Tibial artery (tissue), 4 donors: ENCODE measurements at regions not wholly inside any gene's neighbourhood (a gene's known extent, or its start where the extent isn't known, plus 50 kb on each side); places are given as distances from the start of the nearest gene placed in this dataset.

ENCODE experiments used
- DNase-seq, 2 donors: peaks; one replicate each; pipeline ENCODE4 v3.0.0-alpha.2; 2019
- H3K27ac ChIP-seq, 2 donors: fragments of 200-600 bp; sonication (generic) in 1 of 2; 1 replicate in 1 of 2; 2 replicates in 1 of 2; pipeline ENCODE4 v1.5.1; 2018 to 2019; ENCODE audit warnings: mild to moderate bottlenecking in 1 of 2
- H3K27me3 ChIP-seq, 2 donors: fragments of 200-600 bp; sonication (generic) in 1 of 2; one replicate each; pipeline versions ENCODE4 v1.5.1 to v1.6.0; 2016 to 2019
- H3K36me3 ChIP-seq, 3 donors: fragments of 200-600 bp; sonication (generic) in 2 of 3; one replicate each; pipeline ENCODE4 v1.5.1; 2016 to 2019; ENCODE audit warnings: mild to moderate bottlenecking in 2 of 3
- H3K4me1 ChIP-seq, 4 donors: fragments of 200-600 bp; sonication (generic) in 2 of 4; 1 replicate in 3 of 4; 2 replicates in 1 of 4; pipeline ENCODE4 v1.5.1; 2016 to 2019
- H3K4me3 ChIP-seq, 2 donors: fragments of 200-600 bp; sonication (generic) in 1 of 2; 1 replicate in 1 of 2; 2 replicates in 1 of 2; pipeline ENCODE4 v1.5.1; 2018 to 2019; ENCODE audit warnings: mild to moderate bottlenecking in 2 of 2
- H3K9me3 ChIP-seq, 3 donors: fragments of 200-600 bp; sonication (generic) in 1 of 3; one replicate each; pipeline ENCODE4 v1.5.1; 2016 to 2019
- CTCF ChIP-seq, 2 experiments: fragments of 200-600 bp in 1 of 2; fragments of 450-650 bp in 1 of 2; IDR thresholded peaks; one replicate each; pipeline ENCODE4 v1.5.1; 2017 to 2019; ENCODE audit warnings: antibody characterized with exemption in 2 of 2, mild to moderate bottlenecking in 1 of 2, moderate library complexity in 1 of 2
- intact Hi-C: fragments of 100-400 bp; cut with DNase I; formaldehyde crosslinking; loops from one replicate; pipeline ENCODE4 v1.15.0; 2023; ENCODE audit warnings: low total_unique reads

DNA sequence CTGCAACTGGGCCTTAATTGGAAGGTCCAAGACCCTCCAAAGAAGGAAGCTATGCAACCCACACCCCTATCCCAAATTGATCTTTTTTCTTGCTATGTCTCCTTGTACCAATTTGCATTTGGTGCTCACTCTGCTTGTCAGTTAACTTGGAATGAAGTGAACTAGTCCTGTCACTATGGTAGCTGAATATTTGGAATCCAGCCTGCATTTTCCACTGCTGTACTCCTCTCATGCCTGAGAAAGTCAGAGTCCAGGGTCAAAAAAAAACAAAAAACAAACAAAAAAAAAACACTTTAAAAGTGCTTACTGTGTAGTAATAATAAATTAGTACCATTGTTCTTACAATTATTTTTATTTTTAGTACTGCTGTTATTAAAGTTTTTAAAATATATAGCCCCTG lies 462.8 kb upstream of the SLC8A1 start:
- Histone ChIP-seq H3K27me3 (no peaks in the 10 kb centered on the region), H3K36me3 (no peaks in the 10 kb centered on the region), H3K27ac (no peak overlapping the region), H3K4me1 (peaks cover 0 to 19% (median 0%) of the 10 kb centered on the region in 4 donors), H3K4me3 (no peak overlapping the region), H3K9me3 (no peaks in the 10 kb centered on the region)
- no peak for DNase-seq
- intact Hi-C loops: no loop called here
- TF ChIP-seq CTCF (IDR thresholded peaks at IDR 0.05): no peak

DNA sequence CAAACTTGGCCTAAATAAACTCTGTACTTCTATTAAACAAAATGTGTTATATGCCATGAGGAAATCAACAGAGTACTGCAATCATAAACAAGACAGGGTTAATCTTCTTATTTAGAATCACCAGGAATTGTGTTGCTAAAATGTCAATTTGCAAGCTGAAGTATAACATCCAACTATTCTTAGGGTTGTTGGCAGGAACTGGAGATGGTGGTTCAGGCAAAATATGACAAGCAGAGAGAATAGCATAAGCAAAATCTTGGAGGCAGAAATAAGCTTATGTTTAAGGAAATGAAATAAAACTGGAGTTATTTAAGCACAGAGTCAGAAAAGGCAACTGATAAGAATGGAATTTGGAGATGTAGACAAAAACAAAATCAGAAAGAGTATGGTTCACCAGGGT lies 463.8 kb upstream of the SLC8A1 start:
- no peak for TF ChIP-seq CTCF (IDR thresholded peaks at IDR 0.05)
- H3K27ac ChIP-seq: no peak overlapping the region
- H3K9me3 ChIP-seq: no peaks in the 10 kb centered on the region
- H3K36me3 ChIP-seq: no peaks in the 10 kb centered on the region
- peaks cover 0 to 19% (median 0%) of the 10 kb centered on the region in 4 donors for H3K4me1 ChIP-seq
- DNase-seq: no peak
- H3K27me3 ChIP-seq: no peaks in the 10 kb centered on the region
- H3K4me3 ChIP-seq: no peak overlapping the region
- intact Hi-C loops: no loop called here

DNA sequence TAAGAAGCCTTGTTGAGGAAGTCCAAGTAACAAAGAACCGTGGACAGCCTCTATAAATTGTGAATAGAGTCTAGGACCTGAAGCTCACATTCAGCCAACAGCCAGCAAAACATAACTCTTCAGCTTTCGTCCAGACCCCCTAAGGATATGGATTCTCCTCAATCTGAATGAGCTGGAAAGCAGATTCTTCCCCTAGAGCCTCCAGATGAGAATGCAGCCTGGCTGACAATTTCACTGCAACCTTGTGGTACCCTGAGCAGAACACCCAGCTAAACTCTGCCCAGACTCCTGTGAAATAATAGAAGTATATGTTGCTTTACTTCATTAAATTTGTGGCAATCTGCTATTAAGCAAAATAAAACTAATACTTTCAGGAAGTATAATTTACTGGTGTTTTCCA lies 483.5 kb upstream of the SLC8A1 start:
- H3K27me3 ChIP-seq: no peaks in the 10 kb centered on the region
- H3K27ac ChIP-seq: no peak overlapping the region
- no peak for DNase-seq
- no peaks in the 10 kb centered on the region for H3K4me1 ChIP-seq
- TF ChIP-seq CTCF (IDR thresholded peaks at IDR 0.05): no peak
- H3K4me3 ChIP-seq: no peak overlapping the region
- intact Hi-C loops: no loop called here
- no peaks in the 10 kb centered on the region for H3K36me3 ChIP-seq
- no peaks in the 10 kb centered on the region for H3K9me3 ChIP-seq

- Histone ChIP-seq H3K36me3 (no peaks in the 10 kb centered on the region), H3K4me1 (no peaks in the 10 kb centered on the region)
- intact Hi-C loops: no loop called here
These were observed 485.4 kb upstream of the SLC8A1 start for GRCh38 chr2:40937284-40937683.

GRCh38 chr2:40953341-40953740 lies 501.5 kb upstream of the SLC8A1 start:
- no peak for TF ChIP-seq CTCF (IDR thresholded peaks at IDR 0.05)
- no peaks in the 10 kb centered on the region for H3K9me3 ChIP-seq
- no peaks in the 10 kb centered on the region for H3K27me3 ChIP-seq
- H3K36me3 ChIP-seq: no peaks in the 10 kb centered on the region
- H3K27ac ChIP-seq: no peak overlapping the region
- intact Hi-C loops: no loop called here
- no peak overlapping the region for H3K4me3 ChIP-seq
- DNase-seq: no peak
- no peaks in the 10 kb centered on the region for H3K4me1 ChIP-seq

More at GRCh38 chr2:40937284-40937683, 485.4 kb upstream of the SLC8A1 start:
- DNase-seq: no peak
- H3K27me3 ChIP-seq: no peaks in the 10 kb centered on the region
- no peak overlapping the region for H3K27ac ChIP-seq
- TF ChIP-seq CTCF (IDR thresholded peaks at IDR 0.05): no peak
- H3K9me3 ChIP-seq: no peaks in the 10 kb centered on the region
- H3K4me3 ChIP-seq: no peak overlapping the region

DNA sequence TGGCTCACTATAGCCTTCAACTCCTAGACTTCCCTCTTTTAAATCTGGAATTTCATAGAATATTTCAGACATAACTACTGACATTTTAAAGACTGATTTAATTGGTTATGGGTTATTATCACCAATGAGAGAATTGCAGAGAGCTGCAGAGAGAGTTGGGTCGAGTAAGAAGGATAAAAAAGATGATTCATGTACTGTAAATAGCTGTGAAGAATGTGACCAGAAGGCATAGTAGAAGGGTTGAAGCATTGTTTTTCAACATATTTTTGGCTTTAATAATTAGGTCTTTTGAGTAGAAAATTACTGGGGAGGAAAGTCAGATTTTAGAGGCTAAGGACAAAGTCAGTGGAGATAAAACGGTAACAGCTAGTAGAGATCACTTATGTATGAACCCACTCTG lies 503.2 kb upstream of the SLC8A1 start:
- no peak for TF ChIP-seq CTCF (IDR thresholded peaks at IDR 0.05)
- H3K4me3 ChIP-seq: no peak overlapping the region
- H3K27ac ChIP-seq: no peak overlapping the region
- H3K9me3 ChIP-seq: no peaks in the 10 kb centered on the region
- H3K27me3 ChIP-seq: no peaks in the 10 kb centered on the region
- H3K4me1 ChIP-seq: no peaks in the 10 kb centered on the region
- DNase-seq: no peak
- intact Hi-C loops: no loop called here
- no peaks in the 10 kb centered on the region for H3K36me3 ChIP-seq
